GM19438 (cell line): ENCODE measurements at regions not wholly inside any gene's neighbourhood (a gene's known extent, or its start where the extent isn't known, plus 50 kb on each side); places are given as distances from the start of the nearest gene placed in this dataset.

Source experiments
- ATAC-seq: cut with Tn5 transposase; IDR thresholded peaks from one replicate; pipeline ENCODE4 v1.9.1; 2021; ENCODE audit warnings: low read depth; ENCODE audit not compliant: unreplicated experiment

DNA sequence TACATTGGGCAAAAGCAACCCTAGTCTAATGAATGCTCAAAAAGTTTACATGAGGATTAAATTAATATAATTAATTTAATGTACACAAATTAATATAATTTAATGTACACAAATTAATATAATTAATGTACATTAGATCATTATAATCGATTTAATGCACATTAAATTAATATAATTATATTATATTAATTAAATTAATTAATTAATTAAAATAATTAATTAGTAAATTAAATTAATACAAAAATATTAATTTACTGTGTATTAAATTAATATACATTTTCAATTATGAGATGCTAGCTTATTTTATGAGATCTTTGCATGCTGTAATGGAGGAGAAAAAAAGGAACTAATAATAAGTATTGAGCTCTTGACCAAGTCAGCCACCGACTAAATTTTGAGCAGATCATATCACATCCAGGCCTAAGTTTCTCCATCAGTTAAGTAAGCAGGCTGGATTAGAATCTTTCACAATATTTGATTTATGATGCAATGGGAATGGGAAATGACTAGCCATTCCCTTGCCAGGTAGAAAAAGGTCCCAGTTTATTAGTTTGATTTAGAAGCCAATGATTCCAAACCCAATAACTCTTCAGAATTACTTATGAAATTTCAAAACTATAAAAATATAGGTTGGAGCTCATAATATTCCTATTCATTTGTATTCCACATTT, 533.4 kb upstream of the GRIA1 start:
- no peak for ATAC-seq

GRCh38 chr5:152978141-152978835, 512.2 kb upstream of the GRIA1 start:
- no peak for ATAC-seq

GRCh38 chr5:152987131-152987530, 503.3 kb upstream of the GRIA1 start:
- ATAC-seq, result no peak

- ATAC-seq, result no peak
Observed at GRCh38 chr5:152990217-152990616, 500.3 kb upstream of the GRIA1 start.

DNA sequence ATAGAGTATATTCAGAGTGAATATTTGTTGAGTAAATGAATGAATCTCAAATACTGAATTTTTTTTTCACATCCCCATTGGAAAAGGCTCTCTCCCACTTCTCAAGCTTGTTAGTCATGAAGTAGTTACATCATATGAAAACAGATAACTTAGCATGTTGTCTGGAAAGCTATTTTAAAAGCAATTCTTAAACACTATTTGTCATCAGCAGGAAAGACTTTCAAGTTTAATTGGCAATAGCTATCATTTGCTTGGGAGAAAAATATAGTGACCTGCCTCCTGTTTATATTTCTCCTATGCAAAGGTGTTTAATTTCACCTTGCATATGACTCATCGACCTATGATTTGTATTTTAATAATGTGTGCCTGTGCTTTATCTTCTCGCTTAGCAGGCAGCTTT, 499.8 kb upstream of the GRIA1 start:
- ATAC-seq, result no peak

- ATAC-seq, result no peak
Observed at GRCh38 chr5:152994033-152994680, 496.3 kb upstream of the GRIA1 start.

GRCh38 chr5:152995214-152995725, 495.2 kb upstream of the GRIA1 start:
- no peak for ATAC-seq

DNA sequence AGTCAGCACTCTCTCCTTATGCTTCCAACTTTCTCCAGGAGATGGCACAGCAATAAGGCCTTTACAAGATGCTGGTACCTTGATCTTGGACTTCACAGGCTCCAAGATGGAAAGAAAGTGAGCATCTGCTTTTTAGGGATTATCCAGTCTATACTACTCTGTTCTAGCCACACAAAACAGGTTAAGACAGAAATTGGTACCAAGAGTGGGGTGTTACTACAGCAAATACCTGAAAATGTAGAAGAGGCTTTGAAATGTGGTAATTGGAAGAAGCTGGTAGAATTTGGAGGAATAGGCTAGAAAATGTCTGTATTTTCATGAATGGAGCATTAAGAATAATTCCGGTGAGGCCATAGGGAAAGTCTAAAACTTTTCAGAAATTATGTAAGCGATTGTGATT, 484.8 kb upstream of the GRIA1 start:
- no peak for ATAC-seq

DNA sequence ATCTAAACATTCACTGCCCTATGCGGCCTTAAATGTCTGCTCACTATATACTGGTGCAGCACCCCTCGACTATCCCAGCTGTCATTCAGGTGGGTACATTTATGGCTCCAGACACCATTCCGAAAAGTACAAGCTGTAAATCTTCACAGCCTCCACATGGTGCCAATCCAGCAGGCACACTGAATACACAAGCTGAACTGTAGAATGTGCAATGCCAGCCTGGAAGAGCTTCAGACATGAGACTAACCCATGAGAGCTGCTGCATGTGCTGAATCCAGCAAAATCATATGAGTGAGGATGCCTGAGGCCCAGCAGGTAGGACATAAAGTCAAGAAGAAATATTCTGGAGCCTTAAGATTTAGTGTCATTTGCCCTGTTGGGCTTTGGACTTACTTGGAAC, 483.8 kb upstream of the GRIA1 start:
- ATAC-seq, result no peak

GRCh38 chr5:153014194-153014593, 476.3 kb upstream of the GRIA1 start:
- ATAC-seq, result no peak

DNA sequence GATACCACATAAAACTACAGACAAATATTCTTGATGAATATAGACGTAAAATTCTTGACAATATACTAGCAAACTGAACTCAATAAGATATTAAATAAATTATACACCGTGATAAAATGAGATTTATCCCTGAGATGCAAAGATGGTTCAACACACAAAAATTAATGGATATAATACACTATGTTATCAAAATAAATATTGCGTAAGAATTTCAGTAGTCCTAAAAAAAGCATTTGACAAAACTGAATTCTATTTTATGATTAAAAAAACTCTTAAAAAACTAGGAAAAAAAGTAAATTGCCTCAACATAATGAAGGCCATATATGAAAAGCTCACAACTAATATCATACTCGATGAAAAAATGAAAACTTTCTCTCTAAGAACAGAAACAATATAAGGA, 472.3 kb upstream of the GRIA1 start:
- ATAC-seq, result no peak

GRCh38 chr5:153030755-153031725, 459.4 kb upstream of the GRIA1 start:
- no peak for ATAC-seq

- ATAC-seq, result no peak
Observed at GRCh38 chr5:153039501-153039900, 451.0 kb upstream of the GRIA1 start.

DNA sequence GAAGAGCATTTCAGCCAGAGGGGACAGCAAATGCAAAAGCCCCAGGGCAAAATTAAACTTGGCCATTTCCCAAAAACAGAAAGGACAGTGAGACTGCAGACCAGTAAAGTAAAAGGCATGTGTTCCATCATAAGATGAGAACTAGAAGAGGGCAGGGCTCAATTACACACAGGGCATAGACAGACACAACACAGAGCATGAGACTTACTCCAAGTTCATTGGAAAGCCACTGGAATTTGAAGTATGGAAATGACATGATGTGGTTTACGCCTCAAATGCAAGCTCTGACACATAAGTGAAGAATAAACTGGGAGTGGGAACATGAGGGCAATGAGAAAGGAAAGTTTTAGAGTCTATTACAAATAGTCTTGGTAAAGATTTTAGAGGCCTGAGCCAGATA, 446.6 kb upstream of the GRIA1 start:
- no peak for ATAC-seq

- no peak for ATAC-seq
Observed at GRCh38 chr5:153050496-153051179, 439.8 kb upstream of the GRIA1 start.

DNA sequence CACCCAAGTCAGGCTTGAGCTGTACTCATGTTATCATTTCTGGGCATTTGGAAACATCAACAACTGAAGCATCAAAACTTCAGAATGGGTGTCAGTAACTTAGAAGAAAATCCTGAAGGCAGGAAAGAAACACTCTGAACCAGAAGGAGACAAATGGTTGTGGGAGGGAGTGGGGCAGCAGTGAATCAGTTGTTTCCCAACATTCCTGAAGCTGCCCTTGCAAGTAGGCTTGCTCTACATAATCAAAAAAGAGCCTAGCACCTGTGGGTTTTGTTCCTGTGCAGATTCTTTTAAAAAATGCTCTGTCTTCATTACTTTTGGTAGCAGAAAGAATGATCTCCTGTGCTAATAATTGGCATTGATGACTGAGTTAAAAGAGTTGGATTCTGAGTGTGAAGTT, 424.2 kb upstream of the GRIA1 start:
- no peak for ATAC-seq

DNA sequence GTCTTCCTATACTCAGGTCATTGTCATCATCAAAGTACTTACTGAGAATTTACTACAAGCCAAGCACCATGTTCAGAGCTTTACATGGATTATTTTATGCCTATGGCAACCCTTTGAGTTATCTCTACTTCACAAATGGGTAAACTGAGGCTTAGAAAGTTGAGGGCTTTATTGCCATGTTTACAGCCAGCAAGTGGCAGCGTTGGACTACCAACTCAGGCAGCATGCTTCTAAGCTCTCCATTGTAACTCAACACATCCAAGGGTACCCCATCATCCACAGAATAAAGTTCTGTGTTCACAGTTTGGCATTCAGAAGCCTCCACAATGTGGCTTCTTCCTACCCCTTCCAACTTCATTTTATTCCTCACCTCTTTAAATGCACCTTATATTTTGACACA, 422.6 kb upstream of the GRIA1 start:
- no peak for ATAC-seq

- ATAC-seq, result no peak
Observed at GRCh38 chr5:153079396-153079795, 411.1 kb upstream of the GRIA1 start.

- ATAC-seq, result no peak
Observed at GRCh38 chr5:153080940-153081339, 409.5 kb upstream of the GRIA1 start.

DNA sequence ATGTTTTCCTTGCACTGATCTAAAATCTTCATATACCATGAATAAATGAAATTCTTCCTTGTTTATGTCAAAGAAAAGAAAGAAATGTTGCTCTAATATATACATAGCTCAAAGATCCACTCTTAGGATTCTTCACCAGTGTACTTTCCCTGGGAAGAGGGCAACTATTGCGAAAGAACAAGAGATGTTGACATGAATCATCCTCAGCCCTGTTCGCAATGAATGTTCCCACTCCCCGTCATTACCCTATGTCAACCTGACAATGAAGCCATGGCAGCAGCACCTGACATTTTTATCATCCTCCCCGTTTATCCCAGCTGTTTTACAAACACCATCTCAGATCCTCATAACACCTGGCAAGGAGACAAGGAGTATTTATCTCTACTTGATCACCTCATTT, 409.1 kb upstream of the GRIA1 start:
- ATAC-seq, result no peak
